Glutamatergic neuron (in vitro differentiated cells): ENCODE measurements at regions not wholly inside any gene's neighbourhood (a gene's known extent, or its start where the extent isn't known, plus 50 kb on each side); places are given as distances from the start of the nearest gene placed in this dataset.
"Not testable (repeated sequence)": the region's sequence is repeated elsewhere in the genome, so short reads cannot be mapped to it uniquely, and the experiment has no call there.

Experiments
- DNase-seq: peaks from one replicate; pipeline ENCODE4 v3.0.0; 2022
- H3K27ac Mint-ChIP-seq: one replicate; pipeline ENCODE4 v1.8.0; 2020; ENCODE audit warnings: mild to moderate bottlenecking, mixed read lengths, inconsistent platforms; ENCODE audit not compliant: unreplicated experiment
- H3K27me3 Mint-ChIP-seq: one replicate; pipeline ENCODE4 v1.8.0; 2020; ENCODE audit warnings: mild to moderate bottlenecking, moderate library complexity, mixed read lengths, inconsistent platforms; ENCODE audit not compliant: unreplicated experiment
- H3K36me3 Mint-ChIP-seq: one replicate; pipeline ENCODE4 v1.8.0; 2020; ENCODE audit warnings: mild to moderate bottlenecking, mixed read lengths, inconsistent platforms; ENCODE audit not compliant: unreplicated experiment
- H3K4me1 Mint-ChIP-seq: one replicate; pipeline ENCODE4 v1.8.0; 2020; ENCODE audit warnings: mild to moderate bottlenecking, low read depth, mixed read lengths, inconsistent platforms; ENCODE audit not compliant: unreplicated experiment
- H3K4me3 Mint-ChIP-seq: one replicate; pipeline ENCODE4 v1.8.0; 2020; ENCODE audit warnings: mild to moderate bottlenecking, mixed read lengths, inconsistent platforms; ENCODE audit not compliant: unreplicated experiment
- H3K9me3 Mint-ChIP-seq: one replicate; pipeline ENCODE4 v1.8.0; 2020; ENCODE audit warnings: mild to moderate bottlenecking, moderate library complexity, mixed read lengths, inconsistent platforms; ENCODE audit not compliant: unreplicated experiment
- CTCF ChIP-seq: fragments of 200-600 bp; sonication (generic); IDR thresholded peaks from one replicate; pipeline ENCODE4 v1.5.0; 2021; ENCODE audit not compliant: partially characterized antibody, unreplicated experiment

- no peak for DNase-seq
- Mint-ChIP-seq H3K9me3 (no peaks in the 10 kb centered on the region), H3K27me3 (no peaks in the 10 kb centered on the region), H3K27ac (no peak overlapping the region), H3K4me1 (no peaks in the 10 kb centered on the region), H3K4me3 (no peak overlapping the region), H3K36me3 (no peaks in the 10 kb centered on the region)
- TF ChIP-seq CTCF = no peak
Measured at GRCh38 chr18:59980188-59980637, 80.4 kb downstream of the PMAIP1 start.

GRCh38 chr18:59971871-59972428 lies 72.2 kb downstream of the PMAIP1 start:
- no peaks in the 10 kb centered on the region for H3K36me3 Mint-ChIP-seq
- H3K4me1 Mint-ChIP-seq = no peaks in the 10 kb centered on the region
- no peak for TF ChIP-seq CTCF
- H3K9me3 Mint-ChIP-seq = no peaks in the 10 kb centered on the region
- no peak overlapping the region for H3K27ac Mint-ChIP-seq
- H3K4me3 Mint-ChIP-seq = no peak overlapping the region
- no peaks in the 10 kb centered on the region for H3K27me3 Mint-ChIP-seq
- DNase-seq = no peak

GRCh38 chr18:59971144-59971543 lies 71.3 kb downstream of the PMAIP1 start:
- DNase-seq, H3K4me1 Mint-ChIP-seq, H3K4me3 Mint-ChIP-seq, H3K27me3 Mint-ChIP-seq, H3K27ac Mint-ChIP-seq, H3K9me3 Mint-ChIP-seq, H3K36me3 Mint-ChIP-seq: not testable (repeated sequence)

- not testable (repeated sequence) for H3K36me3 Mint-ChIP-seq, H3K27ac Mint-ChIP-seq, DNase-seq, H3K9me3 Mint-ChIP-seq, H3K4me3 Mint-ChIP-seq, H3K4me1 Mint-ChIP-seq, H3K27me3 Mint-ChIP-seq
Measured at GRCh38 chr18:59969477-59970028, 69.8 kb downstream of the PMAIP1 start.

- Mint-ChIP-seq H3K27me3 (no peaks in the 10 kb centered on the region), H3K4me3 (no peak overlapping the region), H3K27ac (no peak overlapping the region), H3K9me3 (no peaks in the 10 kb centered on the region), H3K36me3 (no peaks in the 10 kb centered on the region), H3K4me1 (no peaks in the 10 kb centered on the region)
- no peak for TF ChIP-seq CTCF
- DNase-seq = no peak
Measured at GRCh38 chr18:59968583-59968982, 68.8 kb downstream of the PMAIP1 start.

GRCh38 chr18:59967878-59968277 lies 68.1 kb downstream of the PMAIP1 start:
- no peak for TF ChIP-seq CTCF
- Mint-ChIP-seq H3K4me1 (no peaks in the 10 kb centered on the region), H3K4me3 (no peak overlapping the region), H3K27ac (no peak overlapping the region), H3K9me3 (no peaks in the 10 kb centered on the region), H3K27me3 (no peaks in the 10 kb centered on the region), H3K36me3 (no peaks in the 10 kb centered on the region)
- DNase-seq = no peak
